Subcutaneous abdominal adipose tissue (tissue), 5 donors: ENCODE measurements at regions not wholly inside any gene's neighbourhood (a gene's known extent, or its start where the extent isn't known, plus 50 kb on each side); places are given as distances from the start of the nearest gene placed in this dataset.
A peak's percentile ranks its signal among the peaks of the same experiment; 100 is the strongest.

ENCODE experiments used
- H3K27ac ChIP-seq: one replicate; pipeline ENCODE4 v1.7.0; 2013; ENCODE audit warnings: low read depth, mild to moderate bottlenecking, inconsistent platforms, low read length, moderate library complexity
- H3K27me3 ChIP-seq, 5 donors: one replicate each; pipeline ENCODE4 v1.7.0; 2013; ENCODE audit warnings: low read length in 5 of 5, inconsistent platforms in 1 of 5; ENCODE audit not compliant: control insufficient read depth in 5 of 5, insufficient read depth in 4 of 5
- H3K36me3 ChIP-seq, 5 donors: one replicate each; pipeline ENCODE4 v1.7.0; 2013; ENCODE audit warnings: low read length in 5 of 5; ENCODE audit not compliant: control insufficient read depth in 5 of 5, insufficient read depth in 5 of 5
- H3K4me1 ChIP-seq, 5 donors: one replicate each; pipeline ENCODE4 v1.7.0; 2013; ENCODE audit warnings: low read length in 5 of 5, mild to moderate bottlenecking in 3 of 5, moderate library complexity in 1 of 5; ENCODE audit not compliant: control insufficient read depth in 5 of 5, insufficient read depth in 5 of 5
- H3K4me3 ChIP-seq, 5 donors: one replicate each; pipeline ENCODE4 v1.7.0; 2013; ENCODE audit warnings: low read length in 5 of 5, low read depth in 1 of 5
- H3K9ac ChIP-seq, 5 donors: one replicate each; pipeline ENCODE4 v1.7.0; 2013; ENCODE audit warnings: low read length in 5 of 5, mild to moderate bottlenecking in 4 of 5, moderate library complexity in 3 of 5
- H3K9me3 ChIP-seq, 5 donors: one replicate each; pipeline ENCODE4 v1.7.0; 2013; ENCODE audit warnings: low read length in 5 of 5; ENCODE audit not compliant: control insufficient read depth in 5 of 5
- donor health status: healthy.
- donor health status: healthy.
- donor health status: healthy.
- donor health status: healthy.
- donor health status: healthy.

- Histone ChIP-seq H3K36me3 (no peaks in the 10 kb centered on the region), H3K9me3 (no peaks in the 10 kb centered on the region), H3K4me3 (peak overlapping the region; percentile 54 to 83 (median 80)), H3K9ac (peak overlapping the region in 4 of 5 donors; percentile 17 to 71 (median 68)), H3K27me3 (no peaks in the 10 kb centered on the region), H3K27ac (no peak overlapping the region), H3K4me1 (peaks cover 0 to 17% (median 13%) of the 10 kb centered on the region in 5 donors)
These were observed 61.9 kb upstream of the MEGF10 start for GRCh38 chr5:127228540-127229184.

GRCh38 chr5:127229185-127229889, 61.3 kb upstream of the MEGF10 start:
- Histone ChIP-seq H3K9me3 (no peaks in the 10 kb centered on the region), H3K9ac (peak overlapping the region in 4 of 5 donors; percentile 17 to 71 (median 68))

GRCh38 chr5:127231118-127231517, 59.5 kb upstream of the MEGF10 start:
- Histone ChIP-seq H3K27ac (no peak overlapping the region), H3K4me3 (no peak overlapping the region), H3K9ac (no peak overlapping the region), H3K9me3 (no peaks in the 10 kb centered on the region), H3K36me3 (no peaks in the 10 kb centered on the region), H3K4me1 (peaks cover 0 to 17% (median 13%) of the 10 kb centered on the region in 5 donors), H3K27me3 (no peaks in the 10 kb centered on the region)

More at GRCh38 chr5:127229185-127229889, 61.3 kb upstream of the MEGF10 start:
- no peaks in the 10 kb centered on the region for H3K36me3 ChIP-seq
- no peak overlapping the region for H3K27ac ChIP-seq
- H3K4me3 ChIP-seq: peak overlapping the region; percentile 54 to 83 (median 80)
- peaks cover 0 to 17% (median 13%) of the 10 kb centered on the region in 5 donors for H3K4me1 ChIP-seq
- H3K27me3 ChIP-seq: no peaks in the 10 kb centered on the region

- Histone ChIP-seq H3K36me3 (no peaks in the 10 kb centered on the region), H3K9ac (no peak overlapping the region), H3K4me1 (peaks cover 0 to 16% (median 11%) of the 10 kb centered on the region in 5 donors), H3K4me3 (no peak overlapping the region), H3K9me3 (no peaks in the 10 kb centered on the region), H3K27me3 (no peaks in the 10 kb centered on the region), H3K27ac (no peak overlapping the region)
These were observed 57.0 kb upstream of the MEGF10 start for GRCh38 chr5:127233590-127233989.

- Histone ChIP-seq H3K27ac (no peak overlapping the region), H3K27me3 (no peaks in the 10 kb centered on the region), H3K9ac (no peak overlapping the region), H3K4me1 (peaks cover 0 to under 1% (median 0%) of the 10 kb centered on the region in 5 donors), H3K9me3 (no peaks in the 10 kb centered on the region), H3K4me3 (no peak overlapping the region), H3K36me3 (no peaks in the 10 kb centered on the region)
These were observed 55.5 kb upstream of the MEGF10 start for GRCh38 chr5:127235136-127235535.

GRCh38 chr5:127236254-127236653, 54.3 kb upstream of the MEGF10 start:
- no peak overlapping the region for H3K27ac ChIP-seq
- no peaks in the 10 kb centered on the region for H3K9me3 ChIP-seq
- H3K4me3 ChIP-seq: no peak overlapping the region
- no peaks in the 10 kb centered on the region for H3K36me3 ChIP-seq
- H3K27me3 ChIP-seq: no peaks in the 10 kb centered on the region
- H3K9ac ChIP-seq: no peak overlapping the region
- no peaks in the 10 kb centered on the region for H3K4me1 ChIP-seq
